Esophagus muscularis mucosa (tissue), 4 donors: ENCODE measurements at regions not wholly inside any gene's neighbourhood (a gene's known extent, or its start where the extent isn't known, plus 50 kb on each side); places are given as distances from the start of the nearest gene placed in this dataset.

Experiments
- DNase-seq: peaks from one replicate; pipeline ENCODE4 v3.0.0-alpha.2; 2017; ENCODE audit errors: extremely low spot score
- H3K27ac ChIP-seq, 4 donors: fragments of 200-600 bp; sonication (generic); replicated peaks in 1 of 4; 1 replicate in 3 of 4; 2 replicates in 1 of 4; pipeline ENCODE4 v1.5.1; 2016 to 2019; ENCODE audit warnings: mild to moderate bottlenecking in 1 of 4
- H3K27me3 ChIP-seq, 4 donors: fragments of 200-600 bp; sonication (generic); one replicate each; pipeline versions ENCODE4 v1.5.1 to v1.6.0; 2016 to 2019
- H3K36me3 ChIP-seq, 4 donors: fragments of 200-600 bp; sonication (generic); one replicate each; pipeline ENCODE4 v1.5.1; 2016 to 2019
- H3K4me1 ChIP-seq, 4 donors: fragments of 200-600 bp; sonication (generic); one replicate each; pipeline ENCODE4 v1.5.1; 2016 to 2019
- H3K4me3 ChIP-seq, 4 donors: fragments of 200-600 bp; sonication (generic); 1 replicate in 2 of 4; 2 replicates in 2 of 4; pipeline ENCODE4 v1.5.1; 2016 to 2019; ENCODE audit warnings: mild to moderate bottlenecking in 4 of 4, moderate library complexity in 1 of 4
- H3K9me3 ChIP-seq, 4 donors: fragments of 200-600 bp; sonication (generic); 1 replicate in 3 of 4; 2 replicates in 1 of 4; pipeline ENCODE4 v1.5.1; 2016 to 2019
- CTCF ChIP-seq, 3 experiments: fragments of 200-600 bp in 2 of 3; fragments of 450-650 bp in 1 of 3; sonication (generic) in 2 of 3; IDR thresholded peaks; one replicate each; pipeline ENCODE4 v1.5.1; 2017 to 2019; ENCODE audit warnings: antibody characterized with exemption in 3 of 3, mild to moderate bottlenecking in 2 of 3, moderate library complexity in 1 of 3
- EP300 ChIP-seq: sonication (generic); formaldehyde crosslinking; IDR thresholded peaks from one replicate; pipeline ENCODE4 v1.6.1; 2017; ENCODE audit warnings: antibody characterized with exemption
- POLR2A ChIP-seq: fragments of 450-650 bp; IDR thresholded peaks from one replicate; pipeline ENCODE4 v1.6.1; 2017; ENCODE audit warnings: antibody characterized with exemption, moderate library complexity, mild to moderate bottlenecking, low read depth
- POLR2AphosphoS5 ChIP-seq, 2 donors: sonication (generic); formaldehyde crosslinking; IDR thresholded peaks; one replicate each; pipeline ENCODE4 v1.6.1; 2017; ENCODE audit warnings: antibody characterized with exemption in 2 of 2
- WGBS: methylation state at CpG from one replicate; pipeline ENCODE4 v1.1.5; 2018; 5-methylcytosine and 5-hydroxymethylcytosine counted together
- intact Hi-C: fragments of 100-400 bp; cut with DNase I; formaldehyde crosslinking; loops from one replicate; pipeline ENCODE4 v1.15.1; 2023

GRCh38 chr5:67680099-67680498 lies 483.5 kb upstream of the CD180 start:
- Histone ChIP-seq H3K27ac (peak overlapping the region; percentile 75 to 83 (median 78)), H3K9me3 (no peaks in the 10 kb centered on the region), H3K4me1 (peaks cover 0 to 34% (median 32%) of the 10 kb centered on the region in 4 donors), H3K36me3 (no peaks in the 10 kb centered on the region), H3K4me3 (no peak overlapping the region), H3K27me3 (no peaks in the 10 kb centered on the region)
- no peak for DNase-seq
- no peak for TF ChIP-seq CTCF (IDR thresholded peaks at IDR 0.05)
- peak in 1 of 2 donors; percentile 35 for TF ChIP-seq POLR2AphosphoS5 (IDR thresholded peaks at IDR 0.05)
- intact Hi-C loops, result no loop called here

- Histone ChIP-seq H3K4me1 (peaks cover 0 to 34% (median 32%) of the 10 kb centered on the region in 4 donors), H3K9me3 (no peaks in the 10 kb centered on the region), H3K36me3 (no peaks in the 10 kb centered on the region), H3K27me3 (no peaks in the 10 kb centered on the region), H3K27ac (peak overlapping the region; percentile 75 to 83 (median 78)), H3K4me3 (no peak overlapping the region)
- intact Hi-C loops, result no loop called here
- no peak for TF ChIP-seq EP300
- no peak for TF ChIP-seq CTCF (IDR thresholded peaks at IDR 0.05)
- no peak for TF ChIP-seq POLR2AphosphoS5 (IDR thresholded peaks at IDR 0.05)
- TF ChIP-seq POLR2A, result no peak
- no peak for DNase-seq
- WGBS, result 84% methylated on average over 7 of the region's 7 CpGs
Measured at GRCh38 chr5:67679184-67679841, 482.7 kb upstream of the CD180 start.

GRCh38 chr5:67678594-67678993 lies 482.0 kb upstream of the CD180 start:
- no peak for DNase-seq
- Histone ChIP-seq H3K9me3 (no peaks in the 10 kb centered on the region), H3K27me3 (no peaks in the 10 kb centered on the region), H3K4me3 (no peak overlapping the region), H3K36me3 (no peaks in the 10 kb centered on the region), H3K4me1 (peaks cover 0 to 34% (median 32%) of the 10 kb centered on the region in 4 donors), H3K27ac (peak overlapping the region in 3 of 4 donors; percentile 21 to 83 (median 75))
- no peak for TF ChIP-seq POLR2AphosphoS5 (IDR thresholded peaks at IDR 0.05)
- TF ChIP-seq EP300, result no peak
- no peak for TF ChIP-seq POLR2A
- no peak for TF ChIP-seq CTCF (IDR thresholded peaks at IDR 0.05)
- intact Hi-C loops, result no loop called here
- 73% methylated on average over 3 of the region's 3 CpGs for WGBS

- H3K36me3 ChIP-seq, result no peaks in the 10 kb centered on the region
- no peak for TF ChIP-seq POLR2A
- no peak for TF ChIP-seq CTCF (IDR thresholded peaks at IDR 0.05)
- peak; percentile 80 for TF ChIP-seq EP300
- peak; percentile 32 to 62 for TF ChIP-seq POLR2AphosphoS5 (IDR thresholded peaks at IDR 0.05)
- H3K4me3 ChIP-seq, result no peak overlapping the region
- no peak for DNase-seq
- H3K9me3 ChIP-seq, result no peaks in the 10 kb centered on the region
- H3K27me3 ChIP-seq, result no peaks in the 10 kb centered on the region
- peaks cover 0 to 34% (median 32%) of the 10 kb centered on the region in 4 donors for H3K4me1 ChIP-seq
- intact Hi-C loops, result no loop called here
- 53% methylated on average over 2 of the region's 2 CpGs for WGBS
- peak overlapping the region in 3 of 4 donors; percentile 21 to 83 (median 75) for H3K27ac ChIP-seq
Measured at GRCh38 chr5:67677422-67677970, 480.9 kb upstream of the CD180 start.

GRCh38 chr5:67676863-67677262 lies 480.3 kb upstream of the CD180 start:
- Histone ChIP-seq H3K36me3 (no peaks in the 10 kb centered on the region), H3K4me1 (peaks cover 0 to 34% (median 32%) of the 10 kb centered on the region in 4 donors), H3K4me3 (no peak overlapping the region), H3K9me3 (no peaks in the 10 kb centered on the region), H3K27me3 (no peaks in the 10 kb centered on the region), H3K27ac (peak overlapping the region in 3 of 4 donors; percentile 8 to 83 (median 75))
- TF ChIP-seq POLR2AphosphoS5 (IDR thresholded peaks at IDR 0.05) (no peak), POLR2A (no peak), EP300 (no peak), CTCF (IDR thresholded peaks at IDR 0.05) (no peak)
- DNase-seq, result no peak
- intact Hi-C loops, result no loop called here
- 96% methylated on average over 2 of the region's 2 CpGs for WGBS
